NCI-H1694 (cell line): ENCODE measurements at regions not wholly inside any gene's neighbourhood (a gene's known extent, or its start where the extent isn't known, plus 50 kb on each side); places are given as distances from the start of the nearest gene placed in this dataset.

Source experiments
- DNase-seq: peaks from one replicate; lab custom pipeline; 2025; lab: John Stamatoyannopoulos, UW

GRCh38 chr2:220057391-220057790 is 430.0 kb downstream of the SLC4A3 start:
- DNase-seq, result no peak

DNA sequence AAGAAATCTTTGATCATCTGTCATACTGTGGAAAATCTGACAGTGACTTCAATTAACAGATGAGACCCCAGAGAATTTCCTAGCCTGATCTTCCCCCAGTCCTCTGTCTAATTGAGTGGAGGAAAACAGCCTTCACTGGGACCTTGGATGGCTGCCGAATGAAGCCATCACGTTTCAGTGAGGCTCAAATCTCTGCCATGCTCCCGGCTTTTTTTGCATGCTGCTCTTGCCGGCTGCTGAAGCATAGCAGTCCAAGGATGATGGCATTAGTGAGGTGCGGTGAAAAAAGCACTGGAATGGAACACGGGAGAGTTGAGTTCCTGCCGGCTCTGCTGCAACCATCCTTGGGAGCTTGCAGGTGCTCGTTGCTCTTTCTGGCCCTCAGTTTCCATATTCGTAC is 430.5 kb downstream of the SLC4A3 start:
- DNase-seq, result no peak

- DNase-seq, result no peak
These were observed 436.9 kb downstream of the SLC4A3 start for GRCh38 chr2:220064111-220065030.

GRCh38 chr2:220065581-220065980 is 438.2 kb downstream of the SLC4A3 start:
- DNase-seq, result no peak

- no peak for DNase-seq
These were observed 441.4 kb downstream of the SLC4A3 start for GRCh38 chr2:220068846-220069245.

DNA sequence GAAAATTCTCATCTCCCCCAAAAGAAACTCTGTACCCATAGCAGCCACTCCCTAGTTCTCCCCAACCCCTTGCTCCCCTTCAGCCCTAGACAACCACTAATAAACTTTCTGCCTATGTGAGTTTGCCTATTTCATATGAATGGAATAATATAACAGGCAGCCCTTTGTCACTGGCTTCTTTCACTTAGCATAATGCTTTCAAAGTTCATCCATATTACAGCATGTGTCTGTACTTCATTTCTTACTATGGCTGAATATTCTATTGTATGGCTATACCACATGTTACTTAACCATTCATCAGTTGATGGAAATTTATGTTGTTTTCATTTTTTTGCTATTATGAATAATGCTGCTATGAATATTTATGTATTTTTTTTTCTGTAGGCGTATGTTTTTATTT is 442.9 kb downstream of the SLC4A3 start:
- DNase-seq, result no peak

DNA sequence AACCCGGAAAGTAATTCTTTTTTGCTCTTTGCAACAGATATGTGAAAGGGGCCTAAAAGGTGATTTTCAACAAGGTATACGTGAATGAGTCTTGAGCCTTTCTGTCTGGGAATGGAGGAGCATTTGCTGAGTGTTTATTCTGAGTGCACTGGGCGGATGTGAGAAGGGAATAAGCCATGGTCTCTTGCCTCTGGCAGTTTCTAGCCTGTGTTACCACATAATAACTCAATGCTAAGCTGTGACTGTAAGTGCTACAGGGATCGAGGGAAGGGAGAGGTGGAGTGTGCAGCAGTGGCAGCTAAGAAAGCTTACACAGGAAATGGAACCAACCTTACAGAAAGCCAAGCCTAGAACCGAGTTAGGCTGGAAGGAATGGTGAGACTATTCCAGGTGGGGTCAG is 444.3 kb downstream of the SLC4A3 start:
- no peak for DNase-seq

GRCh38 chr2:220072669-220073220 is 445.3 kb downstream of the SLC4A3 start:
- no peak for DNase-seq

DNA sequence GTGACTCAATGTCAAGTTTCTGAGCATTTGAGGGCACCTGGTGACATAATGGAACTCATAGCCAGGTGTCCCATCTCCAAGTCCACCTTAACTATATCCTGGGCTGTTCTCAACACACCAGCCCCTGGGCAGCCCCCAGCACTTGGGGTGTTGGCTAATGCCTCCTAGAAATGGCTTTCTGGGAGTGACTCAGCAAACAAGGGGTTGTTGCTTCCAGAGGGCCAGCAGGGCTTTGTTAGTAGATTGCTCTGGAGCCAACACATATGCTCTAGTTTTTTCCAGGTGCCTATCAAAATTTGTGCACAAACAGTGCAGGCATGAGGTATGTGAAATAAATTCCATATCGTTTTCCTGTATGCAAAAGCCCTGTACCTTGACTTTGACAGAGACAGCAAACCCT is 448.4 kb downstream of the SLC4A3 start:
- DNase-seq, result no peak

GRCh38 chr2:220076734-220077133 is 449.3 kb downstream of the SLC4A3 start:
- DNase-seq, result no peak

DNA sequence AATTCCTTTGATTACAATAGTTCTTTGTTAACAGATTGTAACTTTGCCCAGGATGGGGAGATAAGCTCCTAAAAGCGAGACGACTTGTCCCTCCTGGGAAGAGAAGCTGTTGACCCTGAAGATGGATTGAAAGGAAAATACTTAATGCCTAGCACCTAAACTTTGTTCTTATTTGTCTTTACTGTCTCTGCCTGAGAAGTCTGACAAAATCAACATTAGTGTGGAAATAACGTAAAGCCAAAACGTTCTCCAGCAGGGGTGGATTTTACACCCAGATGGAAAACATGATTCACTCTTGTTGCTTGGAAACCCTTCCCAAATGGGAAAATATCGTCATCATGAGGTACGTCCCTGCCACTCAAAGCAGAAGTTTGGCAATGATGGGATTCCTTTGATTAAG is 450.1 kb downstream of the SLC4A3 start:
- DNase-seq, result no peak

DNA sequence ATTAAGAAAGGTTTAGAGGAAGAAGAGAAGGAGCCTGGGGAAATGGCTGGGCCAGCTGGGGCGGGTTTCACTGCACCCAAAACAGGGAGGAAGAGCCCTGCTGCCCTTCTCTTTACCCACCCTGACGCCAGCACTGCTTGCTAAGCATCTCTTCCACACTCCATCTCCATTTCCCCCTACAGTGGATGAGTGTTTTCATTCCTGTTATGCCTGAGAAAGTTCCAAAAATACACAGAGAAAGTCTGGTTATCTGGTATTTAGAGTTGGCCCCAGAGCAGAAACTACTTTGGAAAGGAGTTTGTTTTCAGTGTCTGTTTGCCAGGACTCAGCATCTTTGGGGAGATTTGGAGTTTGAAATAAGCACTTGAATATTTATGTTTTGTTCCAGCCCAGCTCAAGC is 451.0 kb downstream of the SLC4A3 start:
- no peak for DNase-seq

DNA sequence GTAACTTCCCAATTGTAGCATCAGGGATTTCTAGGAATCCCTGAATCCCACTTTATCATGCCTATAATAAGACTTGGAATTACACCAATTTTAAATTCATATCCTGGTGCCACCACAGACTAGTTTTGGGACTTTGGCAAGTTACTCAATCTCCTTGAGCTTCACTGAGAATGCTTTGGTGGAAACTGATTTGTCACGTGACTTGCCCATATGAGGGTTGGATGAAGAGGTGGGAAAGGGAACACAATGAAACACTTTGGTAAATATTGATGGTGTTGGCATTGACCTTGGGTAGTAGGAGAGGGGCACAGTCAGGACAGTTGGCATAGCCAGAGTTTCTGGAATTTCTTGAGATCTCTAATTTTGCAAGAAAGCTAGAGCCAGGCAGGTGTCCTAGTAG is 452.2 kb downstream of the SLC4A3 start:
- DNase-seq, result no peak

- no peak for DNase-seq
These were observed 453.7 kb downstream of the SLC4A3 start for GRCh38 chr2:220081171-220081570.

- no peak for DNase-seq
These were observed 462.6 kb downstream of the SLC4A3 start for GRCh38 chr2:220090050-220090449.

- no peak for DNase-seq
These were observed 469.0 kb downstream of the SLC4A3 start for GRCh38 chr2:220096406-220096805.

DNA sequence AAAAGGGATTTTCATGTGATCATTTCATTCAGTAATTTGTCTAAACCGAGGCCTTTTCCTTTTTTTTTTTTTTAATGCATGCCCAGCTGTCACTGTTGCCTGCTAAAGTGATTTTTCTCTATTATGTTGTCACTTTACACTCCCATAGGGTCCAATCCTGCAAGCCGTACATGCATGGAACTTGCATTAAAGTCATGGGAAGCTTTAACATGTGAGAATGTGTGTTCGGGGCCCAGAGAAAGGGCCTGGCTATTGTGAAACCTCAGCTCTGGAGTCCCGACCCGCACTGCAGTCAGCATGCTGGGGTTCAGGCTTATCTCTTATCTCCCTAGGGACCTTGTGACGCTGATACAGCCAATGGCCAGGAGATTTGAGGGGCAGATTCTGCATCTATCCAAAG is 474.6 kb downstream of the SLC4A3 start:
- peak; percentile 43 for DNase-seq

DNA sequence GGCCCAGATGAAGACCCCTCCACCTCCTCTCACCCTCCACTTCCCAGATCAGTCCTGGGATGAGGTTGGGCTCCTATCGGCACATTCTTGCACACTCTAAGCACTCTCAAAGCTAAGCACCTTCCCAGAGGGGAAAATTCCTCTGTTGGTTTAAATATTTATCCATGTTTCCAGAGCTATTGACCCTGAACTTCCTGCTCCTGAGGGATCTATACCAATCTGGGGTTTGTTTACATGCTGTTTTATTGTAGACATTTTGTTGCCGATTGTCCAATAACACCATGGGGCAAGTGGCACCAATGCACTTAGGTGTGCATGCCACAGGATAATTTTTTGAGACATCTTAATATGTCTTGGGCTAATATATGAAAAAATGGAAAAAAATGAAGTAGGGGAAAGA is 476.2 kb downstream of the SLC4A3 start:
- no peak for DNase-seq

GRCh38 chr2:220104871-220105351 is 477.5 kb downstream of the SLC4A3 start:
- DNase-seq, result peak; percentile 40

DNA sequence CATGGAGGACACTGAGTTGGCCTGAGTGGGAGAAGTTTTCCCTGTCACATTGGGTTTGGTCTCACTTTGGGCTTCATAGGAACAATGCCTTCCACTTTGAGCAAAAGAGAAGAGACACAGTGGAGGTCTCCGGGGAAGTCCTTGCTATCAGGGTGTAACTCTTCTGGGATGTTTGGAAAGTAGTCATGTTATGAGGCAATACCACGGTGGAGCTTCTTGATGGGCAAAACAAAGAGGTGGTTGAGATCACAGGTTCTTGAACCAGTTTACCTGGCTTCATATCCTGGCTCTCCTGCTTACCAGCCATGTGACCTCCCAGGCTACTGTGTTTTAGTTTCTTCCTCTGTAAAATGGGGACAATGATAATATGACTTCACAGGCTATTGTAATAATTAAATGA is 478.6 kb downstream of the SLC4A3 start:
- no peak for DNase-seq

DNA sequence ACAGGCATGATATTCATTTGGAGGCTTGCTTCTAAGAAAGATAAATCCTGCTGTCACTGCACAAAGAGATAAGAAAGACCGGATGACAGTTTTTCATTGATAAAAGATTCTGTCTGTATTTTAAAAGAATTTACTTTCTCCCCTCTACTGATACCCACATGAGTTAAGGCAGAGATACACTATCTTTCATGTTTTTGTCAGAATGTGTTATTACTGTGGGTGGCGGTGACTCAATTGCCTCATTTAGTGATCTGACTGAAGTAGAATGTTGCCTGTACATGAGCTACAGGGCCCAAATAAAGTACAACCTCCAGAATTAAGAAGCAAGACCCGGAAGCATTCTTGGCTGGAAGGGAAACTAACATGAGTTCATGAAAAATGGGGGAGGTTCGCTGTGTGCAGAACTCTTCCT is 480.0 kb downstream of the SLC4A3 start:
- no peak for DNase-seq

GRCh38 chr2:220114443-220114842 is 487.0 kb downstream of the SLC4A3 start:
- no peak for DNase-seq

DNA sequence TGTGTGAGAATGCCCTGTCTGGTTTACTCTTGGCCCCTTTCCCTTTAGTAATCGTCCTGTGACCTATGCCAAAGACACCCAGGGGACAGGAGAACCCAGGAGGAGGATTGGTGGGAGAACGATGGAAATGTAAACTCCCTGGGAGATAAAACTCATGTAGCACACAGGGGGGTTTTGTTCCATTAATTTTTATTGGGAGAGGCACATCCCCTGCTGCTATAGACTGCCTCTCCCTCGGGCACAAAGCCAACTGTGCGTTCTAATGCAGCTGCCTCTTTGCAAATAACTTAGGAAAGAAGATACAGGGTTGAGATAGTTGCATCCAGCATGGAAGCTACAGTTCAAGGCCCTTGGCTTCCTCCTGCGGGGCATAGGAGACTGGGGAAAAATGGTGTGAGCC is 489.6 kb downstream of the SLC4A3 start:
- DNase-seq, result no peak

DNA sequence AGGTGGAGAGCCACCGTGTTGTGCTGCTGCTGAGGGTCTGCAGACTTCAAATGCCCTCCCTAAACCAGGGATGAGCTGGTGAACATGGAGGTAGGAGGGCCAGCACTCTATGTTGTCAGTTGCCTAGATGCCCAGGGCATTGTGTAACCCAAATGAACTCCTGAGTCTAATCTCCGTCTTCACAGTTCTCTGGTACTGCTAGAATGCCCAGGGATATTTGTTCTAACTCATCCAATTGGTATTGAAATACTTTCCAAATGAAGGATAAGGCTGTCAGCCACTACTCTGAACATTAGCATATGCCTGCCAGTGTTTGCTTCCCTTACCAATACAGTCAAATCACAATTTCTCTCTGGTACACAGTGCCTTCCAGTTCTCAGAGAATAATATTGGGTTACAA is 492.6 kb downstream of the SLC4A3 start:
- no peak for DNase-seq
